GM19467 (cell line): ENCODE measurements at regions not wholly inside any gene's neighbourhood (a gene's known extent, or its start where the extent isn't known, plus 50 kb on each side); places are given as distances from the start of the nearest gene placed in this dataset.

ENCODE experiments used
- ATAC-seq: cut with Tn5 transposase; IDR thresholded peaks from one replicate; pipeline ENCODE4 v1.9.1; 2021; ENCODE audit warnings: mild to moderate bottlenecking, moderate library complexity; ENCODE audit not compliant: unreplicated experiment

GRCh38 chr15:46764851-46765250 lies 952.5 kb upstream of the SEMA6D start:
- ATAC-seq: no peak

GRCh38 chr15:46766021-46766420 lies 951.3 kb upstream of the SEMA6D start:
- no peak for ATAC-seq

- ATAC-seq: no peak
Observed at GRCh38 chr15:46768287-46768686, 949.0 kb upstream of the SEMA6D start.

- ATAC-seq: no peak
Observed at GRCh38 chr15:46773016-46773415, 944.3 kb upstream of the SEMA6D start.

- no peak for ATAC-seq
Observed at GRCh38 chr15:46778876-46779275, 938.4 kb upstream of the SEMA6D start.

- no peak for ATAC-seq
Observed at GRCh38 chr15:46786590-46787285, 930.6 kb upstream of the SEMA6D start.

GRCh38 chr15:46795685-46796084 lies 921.6 kb upstream of the SEMA6D start:
- ATAC-seq: no peak

GRCh38 chr15:46808834-46809233 lies 908.5 kb upstream of the SEMA6D start:
- ATAC-seq: no peak

- no peak for ATAC-seq
Observed at GRCh38 chr15:46815240-46815639, 902.1 kb upstream of the SEMA6D start.

- no peak for ATAC-seq
Observed at GRCh38 chr15:46815765-46816164, 901.5 kb upstream of the SEMA6D start.

- no peak for ATAC-seq
Observed at GRCh38 chr15:46848704-46849103, 868.6 kb upstream of the SEMA6D start.

GRCh38 chr15:46853600-46853999 lies 863.7 kb upstream of the SEMA6D start:
- ATAC-seq: no peak

- ATAC-seq: no peak
Observed at GRCh38 chr15:46854564-46854963, 862.7 kb upstream of the SEMA6D start.

- no peak for ATAC-seq
Observed at GRCh38 chr15:46855388-46855787, 861.9 kb upstream of the SEMA6D start.

GRCh38 chr15:46856839-46857502 lies 860.3 kb upstream of the SEMA6D start:
- no peak for ATAC-seq

GRCh38 chr15:46858150-46858549 lies 859.2 kb upstream of the SEMA6D start:
- no peak for ATAC-seq

GRCh38 chr15:46861796-46862195 lies 855.5 kb upstream of the SEMA6D start:
- ATAC-seq: no peak

GRCh38 chr15:46865155-46865554 lies 852.1 kb upstream of the SEMA6D start:
- ATAC-seq: no peak

- ATAC-seq: no peak
Observed at GRCh38 chr15:46872286-46872980, 844.9 kb upstream of the SEMA6D start.

- no peak for ATAC-seq
Observed at GRCh38 chr15:46872981-46873330, 844.3 kb upstream of the SEMA6D start.

GRCh38 chr15:46879032-46879770 lies 838.1 kb upstream of the SEMA6D start:
- ATAC-seq: no peak
